ENCODE measurements at regions not wholly inside any gene's neighbourhood (a gene's known extent, or its start where the extent isn't known, plus 50 kb on each side); places are given as distances from the start of the nearest gene placed in this dataset.

DNA sequence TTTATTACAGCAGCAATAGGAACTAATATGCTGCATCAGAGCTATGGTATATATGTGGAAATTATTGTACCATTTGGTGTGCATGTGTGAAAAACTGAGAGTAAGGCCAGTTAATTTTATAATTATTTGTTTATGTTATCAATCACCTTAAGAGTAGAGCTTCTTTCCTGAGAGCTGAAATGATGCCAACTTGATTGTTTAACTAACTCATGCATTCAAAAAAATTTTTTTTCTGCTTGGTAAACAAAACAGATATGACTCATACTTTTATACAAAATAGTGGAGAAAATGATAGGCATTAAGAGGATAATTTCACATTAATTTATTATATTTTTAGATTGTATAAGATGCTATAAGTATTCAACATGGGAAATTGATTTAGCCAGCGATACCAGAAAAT, 622.7 kb downstream of the RAPGEF2 start:
- Histone ChIP-seq H3K9me3 (ENCODE audit: control insufficient read depth in 2 of 2, low read length in 2 of 2) (no peaks in the 10 kb centered on the region), H3K4me3 (ENCODE audit: low read length in 2 of 2) (no peak overlapping the region), H3K27me3 (ENCODE audit: control insufficient read depth in 1 of 2, insufficient read depth in 2 of 2, low read length in 2 of 2) (peaks cover 0 to 2% of the 10 kb centered on the region in 2 donors), H3K27ac (ENCODE audit: low read length) (no peak overlapping the region), H3K36me3 (ENCODE audit: control insufficient read depth in 2 of 2, insufficient read depth in 2 of 2, low read length in 2 of 2) (no peaks in the 10 kb centered on the region), H3K9ac (ENCODE audit: low read length in 2 of 2) (no peak overlapping the region), H3K4me1 (ENCODE audit: control insufficient read depth, insufficient read depth, low read length) (no peaks in the 10 kb centered on the region)

DNA sequence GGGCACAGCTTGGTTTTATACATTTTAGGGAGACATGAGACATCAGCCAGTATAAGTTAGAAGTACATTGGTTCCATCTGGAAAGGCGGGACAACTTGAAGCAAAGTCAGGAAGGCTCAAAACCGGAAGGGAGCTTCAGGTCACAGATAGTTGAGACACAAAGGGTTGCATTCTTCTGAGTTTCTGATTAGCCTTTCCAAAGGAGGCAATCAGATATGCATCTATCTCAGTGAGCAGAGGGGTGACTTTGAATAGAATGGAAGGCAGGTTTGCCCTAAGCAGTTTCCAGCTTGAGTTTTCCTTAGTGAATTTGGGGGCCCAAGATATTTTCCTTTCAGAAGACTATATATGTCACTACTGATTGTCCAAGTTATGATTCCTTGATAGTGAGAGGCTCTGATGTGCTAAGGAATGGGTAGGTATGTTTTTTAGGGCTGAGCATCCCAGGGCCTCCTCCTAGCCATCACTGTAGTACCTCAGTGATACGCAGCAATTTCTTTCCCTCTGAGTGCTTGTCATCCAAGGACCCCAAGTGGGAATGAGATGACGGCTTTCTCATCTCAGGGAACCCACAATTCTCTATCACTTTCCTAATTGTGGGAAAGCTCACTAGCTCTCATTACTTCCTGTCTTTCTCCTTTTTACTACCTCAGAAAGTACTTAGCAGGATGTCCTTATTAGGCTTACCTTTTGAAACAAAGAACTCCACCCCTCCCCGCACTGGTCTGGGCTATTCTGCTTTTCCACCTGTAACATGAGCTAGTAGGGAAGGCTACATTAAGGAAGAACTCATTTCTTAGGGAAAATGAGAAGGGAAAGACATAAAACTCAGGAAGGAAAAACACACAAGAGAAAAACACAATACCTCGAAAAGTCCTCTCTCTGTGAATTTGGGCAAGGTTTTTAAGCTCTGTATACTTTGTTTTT, 632.7 kb downstream of the RAPGEF2 start:
- Histone ChIP-seq H3K36me3 (ENCODE audit: control insufficient read depth in 2 of 2, insufficient read depth in 2 of 2, low read length in 2 of 2) (no peaks in the 10 kb centered on the region), H3K4me3 (ENCODE audit: low read length in 2 of 2) (no peak overlapping the region), H3K27me3 (ENCODE audit: control insufficient read depth in 1 of 2, insufficient read depth in 2 of 2, low read length in 2 of 2) (no peaks in the 10 kb centered on the region), H3K27ac (ENCODE audit: low read length) (no peak overlapping the region), H3K9ac (ENCODE audit: low read length in 2 of 2) (no peak overlapping the region), H3K9me3 (ENCODE audit: control insufficient read depth in 2 of 2, low read length in 2 of 2) (no peaks in the 10 kb centered on the region), H3K4me1 (ENCODE audit: control insufficient read depth, insufficient read depth, low read length) (no peaks in the 10 kb centered on the region)

DNA sequence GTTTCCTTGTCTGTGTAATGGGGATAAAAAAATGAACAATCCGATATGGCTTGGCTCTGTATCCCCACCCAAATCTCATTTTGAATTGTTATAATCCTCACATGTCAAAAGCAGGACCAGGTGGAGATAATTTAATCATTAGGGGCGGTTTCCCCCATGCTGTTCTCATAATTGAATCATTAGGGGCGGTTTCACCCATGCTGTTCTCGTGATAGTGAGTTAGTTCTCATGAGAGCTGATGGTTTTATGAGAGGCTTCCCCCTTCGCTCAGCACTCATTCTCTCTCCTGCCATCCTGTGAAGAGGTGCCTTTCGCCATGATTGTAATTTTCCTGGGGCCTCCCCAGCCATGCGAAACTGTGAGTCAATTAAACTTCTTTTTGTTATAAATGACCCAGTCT, 633.5 kb downstream of the RAPGEF2 start:
- Histone ChIP-seq H3K4me1 (ENCODE audit: control insufficient read depth, insufficient read depth, low read length) (no peaks in the 10 kb centered on the region), H3K9me3 (ENCODE audit: control insufficient read depth in 2 of 2, low read length in 2 of 2) (no peaks in the 10 kb centered on the region), H3K36me3 (ENCODE audit: control insufficient read depth in 2 of 2, insufficient read depth in 2 of 2, low read length in 2 of 2) (no peaks in the 10 kb centered on the region), H3K27me3 (ENCODE audit: control insufficient read depth in 1 of 2, insufficient read depth in 2 of 2, low read length in 2 of 2) (no peaks in the 10 kb centered on the region), H3K9ac (ENCODE audit: low read length in 2 of 2) (no peak overlapping the region), H3K4me3 (ENCODE audit: low read length in 2 of 2) (no peak overlapping the region), H3K27ac (ENCODE audit: low read length) (no peak overlapping the region)

DNA sequence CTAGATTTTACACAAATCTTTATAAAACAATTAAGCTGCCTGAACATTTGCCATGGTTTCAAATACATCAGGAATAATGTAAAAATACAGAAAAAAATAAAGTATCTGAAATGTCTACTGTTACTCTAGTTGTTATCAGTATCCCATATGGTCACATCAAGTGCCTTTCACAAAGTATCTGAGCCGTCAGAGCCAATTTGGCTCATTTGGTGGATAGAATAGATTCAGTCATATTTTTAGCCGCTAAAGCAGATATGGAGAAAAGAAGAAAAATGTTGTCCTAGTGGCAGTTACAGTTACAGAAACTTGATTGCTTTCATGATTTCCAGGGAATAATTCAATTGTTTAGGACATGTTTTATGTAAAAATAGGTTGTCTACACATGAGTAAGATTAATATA, 641.1 kb downstream of the RAPGEF2 start:
- H3K36me3 ChIP-seq (ENCODE audit: control insufficient read depth in 2 of 2, insufficient read depth in 2 of 2, low read length in 2 of 2), result no peaks in the 10 kb centered on the region
- no peak overlapping the region for H3K4me3 ChIP-seq (ENCODE audit: low read length in 2 of 2)
- H3K9me3 ChIP-seq (ENCODE audit: control insufficient read depth in 2 of 2, low read length in 2 of 2), result no peaks in the 10 kb centered on the region
- H3K9ac ChIP-seq (ENCODE audit: low read length in 2 of 2), result no peak overlapping the region
- H3K27me3 ChIP-seq (ENCODE audit: control insufficient read depth in 1 of 2, insufficient read depth in 2 of 2, low read length in 2 of 2), result no peaks in the 10 kb centered on the region
- H3K4me1 ChIP-seq (ENCODE audit: control insufficient read depth, insufficient read depth, low read length), result no peaks in the 10 kb centered on the region
- H3K27ac ChIP-seq (ENCODE audit: low read length), result no peak overlapping the region

DNA sequence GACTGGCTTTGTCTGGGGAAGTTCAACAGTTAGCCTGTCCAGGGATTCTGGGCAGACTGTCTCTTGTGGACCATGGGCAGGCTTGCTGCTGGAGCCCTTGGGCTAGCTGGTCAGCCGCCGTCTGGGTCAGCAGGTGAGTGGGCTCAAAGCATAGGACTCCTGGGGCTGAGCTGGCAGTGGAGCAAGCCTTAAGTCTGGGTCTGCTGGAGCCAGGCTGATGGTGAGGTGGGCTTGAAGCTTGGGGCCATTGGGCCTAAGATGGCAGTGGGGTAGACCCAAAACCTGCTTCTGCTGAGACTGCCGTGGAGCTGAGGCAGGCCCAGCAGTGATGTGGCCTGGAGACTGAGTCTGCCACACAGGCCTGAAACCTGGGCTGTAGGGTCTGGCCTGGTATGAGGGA, 645.1 kb downstream of the RAPGEF2 start:
- H3K4me1 ChIP-seq (ENCODE audit: control insufficient read depth, insufficient read depth, low read length), result no peaks in the 10 kb centered on the region

DNA sequence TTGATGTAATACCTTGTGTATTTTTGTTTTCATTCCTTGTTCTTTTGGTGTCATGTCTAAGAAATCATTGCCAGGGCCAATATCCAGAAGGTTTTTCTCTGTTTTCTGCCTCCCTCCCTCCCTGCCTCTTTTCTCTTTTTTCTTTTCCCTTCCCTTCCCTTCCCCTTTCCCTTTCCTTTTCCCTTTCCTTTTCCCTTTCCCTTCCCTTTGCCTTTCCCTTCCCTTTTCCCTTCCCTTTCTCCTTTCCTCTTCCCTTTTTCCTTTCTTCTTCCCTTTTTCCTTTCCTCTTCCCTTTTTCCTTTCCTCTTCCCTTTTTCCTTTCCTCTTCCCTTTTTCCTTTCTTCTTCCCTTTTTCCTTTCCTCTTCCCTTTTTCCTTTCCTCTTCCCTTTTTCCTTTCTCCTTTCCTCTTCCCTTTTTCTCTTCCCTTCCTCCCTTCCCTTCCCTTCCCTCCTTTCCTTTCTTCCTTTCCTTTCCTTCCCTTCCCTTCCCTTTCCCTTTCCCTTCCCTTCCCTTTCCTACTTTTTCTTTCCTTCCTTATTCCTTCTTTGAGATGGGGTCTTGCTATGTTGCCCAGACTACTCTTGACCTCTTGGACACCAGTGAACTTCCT, 646.1 kb downstream of the RAPGEF2 start:
- H3K4me1 ChIP-seq (ENCODE audit: control insufficient read depth, insufficient read depth, low read length), result no peaks in the 10 kb centered on the region
- H3K36me3 ChIP-seq (ENCODE audit: control insufficient read depth in 2 of 2, insufficient read depth in 2 of 2, low read length in 2 of 2), result no peaks in the 10 kb centered on the region
- no peak overlapping the region for H3K27ac ChIP-seq (ENCODE audit: low read length)
- H3K9me3 ChIP-seq (ENCODE audit: control insufficient read depth in 2 of 2, low read length in 2 of 2), result peaks cover 0 to 5% of the 10 kb centered on the region in 2 donors
- no peak overlapping the region for H3K4me3 ChIP-seq (ENCODE audit: low read length in 2 of 2)
- no peaks in the 10 kb centered on the region for H3K27me3 ChIP-seq (ENCODE audit: control insufficient read depth in 1 of 2, insufficient read depth in 2 of 2, low read length in 2 of 2)
- no peak overlapping the region for H3K9ac ChIP-seq (ENCODE audit: low read length in 2 of 2)

More for the DNA sequence above, 645.1 kb downstream of the RAPGEF2 start:
- no peak overlapping the region for H3K9ac ChIP-seq (ENCODE audit: low read length in 2 of 2)
- H3K36me3 ChIP-seq (ENCODE audit: control insufficient read depth in 2 of 2, insufficient read depth in 2 of 2, low read length in 2 of 2), result no peaks in the 10 kb centered on the region
- H3K27me3 ChIP-seq (ENCODE audit: control insufficient read depth in 1 of 2, insufficient read depth in 2 of 2, low read length in 2 of 2), result no peaks in the 10 kb centered on the region
- H3K9me3 ChIP-seq (ENCODE audit: control insufficient read depth in 2 of 2, low read length in 2 of 2), result peaks cover 0 to 4% of the 10 kb centered on the region in 2 donors
- no peak overlapping the region for H3K27ac ChIP-seq (ENCODE audit: low read length)
- H3K4me3 ChIP-seq (ENCODE audit: low read length in 2 of 2), result no peak overlapping the region

DNA sequence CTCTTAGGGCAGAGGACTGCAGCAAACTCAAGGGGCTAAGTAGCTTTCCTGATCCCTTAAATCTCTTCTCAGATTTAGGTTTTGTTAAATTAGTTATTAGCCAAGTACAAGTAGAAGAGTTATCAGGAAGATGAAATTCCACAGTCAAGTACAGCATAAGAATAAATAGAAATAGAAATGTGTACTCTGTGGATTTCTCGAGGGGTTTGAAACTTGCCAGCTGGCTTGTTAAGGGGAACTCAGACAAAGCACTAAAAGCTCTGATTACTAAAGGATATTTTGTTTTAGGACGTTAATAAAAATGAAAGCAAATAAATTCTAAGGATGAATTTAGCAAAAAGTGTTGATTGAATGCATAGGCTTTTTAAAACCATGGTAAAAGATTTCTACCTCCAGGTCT, 654.6 kb downstream of the RAPGEF2 start:
- Histone ChIP-seq H3K9ac (ENCODE audit: low read length in 2 of 2) (no peak overlapping the region), H3K9me3 (ENCODE audit: control insufficient read depth in 2 of 2, low read length in 2 of 2) (peaks cover 0 to 6% of the 10 kb centered on the region in 2 donors), H3K27ac (ENCODE audit: low read length) (no peak overlapping the region), H3K27me3 (ENCODE audit: control insufficient read depth in 1 of 2, insufficient read depth in 2 of 2, low read length in 2 of 2) (no peaks in the 10 kb centered on the region), H3K4me3 (ENCODE audit: low read length in 2 of 2) (no peak overlapping the region), H3K36me3 (ENCODE audit: control insufficient read depth in 2 of 2, insufficient read depth in 2 of 2, low read length in 2 of 2) (no peaks in the 10 kb centered on the region), H3K4me1 (ENCODE audit: control insufficient read depth, insufficient read depth, low read length) (no peaks in the 10 kb centered on the region)

DNA sequence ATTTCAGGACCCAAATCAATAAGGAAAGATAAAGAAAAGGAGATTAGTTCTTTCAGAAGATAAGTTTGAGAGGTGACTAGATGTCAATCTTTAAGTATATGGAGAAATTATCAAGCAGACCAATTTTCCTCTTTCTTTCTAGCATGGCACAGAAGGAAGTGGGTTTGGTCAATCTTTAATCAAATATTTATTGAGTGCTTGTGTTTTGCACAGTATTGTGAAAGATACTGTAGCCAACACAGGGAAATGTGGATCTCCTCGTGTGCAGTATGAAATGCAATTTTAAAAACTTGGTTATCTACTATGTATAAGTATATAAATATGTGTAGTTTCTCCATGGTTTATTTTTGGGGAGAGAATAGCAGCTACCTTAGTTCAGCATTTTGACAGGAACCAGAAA, 655.2 kb downstream of the RAPGEF2 start:
- H3K4me3 ChIP-seq (ENCODE audit: low read length in 2 of 2), result no peak overlapping the region
- H3K4me1 ChIP-seq (ENCODE audit: control insufficient read depth, insufficient read depth, low read length), result no peaks in the 10 kb centered on the region
- H3K27ac ChIP-seq (ENCODE audit: low read length), result no peak overlapping the region
- H3K9me3 ChIP-seq (ENCODE audit: control insufficient read depth in 2 of 2, low read length in 2 of 2), result peaks cover 0 to 6% of the 10 kb centered on the region in 2 donors
- H3K36me3 ChIP-seq (ENCODE audit: control insufficient read depth in 2 of 2, insufficient read depth in 2 of 2, low read length in 2 of 2), result no peaks in the 10 kb centered on the region
- no peak overlapping the region for H3K9ac ChIP-seq (ENCODE audit: low read length in 2 of 2)
- no peaks in the 10 kb centered on the region for H3K27me3 ChIP-seq (ENCODE audit: control insufficient read depth in 1 of 2, insufficient read depth in 2 of 2, low read length in 2 of 2)

DNA sequence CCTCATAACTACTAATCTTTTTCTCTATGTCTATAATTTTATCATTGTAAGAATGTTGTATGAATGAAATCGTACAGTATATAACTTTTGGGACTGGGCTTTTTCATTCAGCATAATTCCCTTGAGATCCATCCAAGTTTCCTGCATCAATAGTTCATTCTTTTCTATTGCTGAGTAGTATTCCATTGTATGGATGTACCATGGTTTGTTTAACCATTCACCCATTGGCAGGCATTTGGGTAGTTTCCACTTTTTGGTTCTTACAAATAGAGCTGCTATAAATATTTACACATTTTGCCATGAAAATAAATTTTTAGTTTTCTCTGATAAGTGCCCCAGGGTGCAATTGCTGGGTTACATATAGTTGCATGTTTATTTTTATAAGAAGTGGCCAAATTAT, 659.8 kb downstream of the RAPGEF2 start:
- Histone ChIP-seq H3K27ac (ENCODE audit: low read length) (no peak overlapping the region), H3K4me1 (ENCODE audit: control insufficient read depth, insufficient read depth, low read length) (no peaks in the 10 kb centered on the region), H3K4me3 (ENCODE audit: low read length in 2 of 2) (no peak overlapping the region), H3K27me3 (ENCODE audit: control insufficient read depth in 1 of 2, insufficient read depth in 2 of 2, low read length in 2 of 2) (no peaks in the 10 kb centered on the region), H3K9me3 (ENCODE audit: control insufficient read depth in 2 of 2, low read length in 2 of 2) (no peaks in the 10 kb centered on the region), H3K9ac (ENCODE audit: low read length in 2 of 2) (no peak overlapping the region), H3K36me3 (ENCODE audit: control insufficient read depth in 2 of 2, insufficient read depth in 2 of 2, low read length in 2 of 2) (no peaks in the 10 kb centered on the region)

DNA sequence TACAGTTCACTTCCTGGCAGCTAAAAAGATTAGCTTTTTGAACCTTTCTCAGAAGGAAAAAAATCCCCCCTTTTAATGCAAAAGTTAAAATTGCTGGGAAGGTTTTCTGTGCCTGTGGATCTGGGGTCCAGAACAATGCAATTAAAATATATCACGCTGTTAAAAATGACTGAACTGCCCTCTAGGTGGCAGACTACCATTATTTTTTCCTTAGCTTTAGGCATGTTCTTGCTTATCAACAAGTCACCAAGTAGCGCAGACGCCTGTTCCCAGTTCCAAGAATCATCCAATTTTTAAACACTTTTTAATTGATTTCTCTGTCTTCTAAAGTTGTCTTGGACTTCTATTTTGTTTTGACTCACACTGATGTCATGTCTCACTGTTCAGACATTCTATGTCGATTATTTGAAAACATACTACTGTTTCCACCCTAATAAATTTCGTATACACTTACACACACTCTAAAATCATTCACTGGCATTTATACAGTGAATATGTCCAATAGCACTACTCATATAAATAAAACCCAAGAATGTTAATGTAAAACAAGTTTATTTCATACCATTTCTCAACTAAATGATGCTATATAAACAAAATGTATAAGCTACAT, 661.6 kb downstream of the RAPGEF2 start:
- Histone ChIP-seq H3K27ac (ENCODE audit: low read length) (no peak overlapping the region), H3K4me1 (ENCODE audit: control insufficient read depth, insufficient read depth, low read length) (no peaks in the 10 kb centered on the region), H3K9ac (ENCODE audit: low read length in 2 of 2) (no peak overlapping the region)

More for the DNA sequence above, 661.6 kb downstream of the RAPGEF2 start:
- H3K36me3 ChIP-seq (ENCODE audit: control insufficient read depth in 2 of 2, insufficient read depth in 2 of 2, low read length in 2 of 2), result no peaks in the 10 kb centered on the region
- H3K27me3 ChIP-seq (ENCODE audit: control insufficient read depth in 1 of 2, insufficient read depth in 2 of 2, low read length in 2 of 2), result no peaks in the 10 kb centered on the region
- H3K9me3 ChIP-seq (ENCODE audit: control insufficient read depth in 2 of 2, low read length in 2 of 2), result no peaks in the 10 kb centered on the region
- H3K4me3 ChIP-seq (ENCODE audit: low read length in 2 of 2), result no peak overlapping the region
